Ascending aorta (tissue), 2 donors: ENCODE measurements at regions not wholly inside any gene's neighbourhood (a gene's known extent, or its start where the extent isn't known, plus 50 kb on each side); places are given as distances from the start of the nearest gene placed in this dataset.

Experiments used
- DNase-seq, 2 donors: peaks; one replicate each; pipeline ENCODE4 v3.0.0-alpha.2; 2019; ENCODE audit warnings: low spot score in 2 of 2
- H3K27ac ChIP-seq, 2 donors: fragments of 200-600 bp; sonication (generic); one replicate each; pipeline ENCODE4 v1.5.1; 2016 to 2017; ENCODE audit warnings: mild to moderate bottlenecking in 1 of 2
- H3K27me3 ChIP-seq: fragments of 200-600 bp; sonication (generic); one replicate; pipeline ENCODE4 v1.5.1; 2017
- H3K36me3 ChIP-seq, 2 donors: fragments of 200-600 bp; sonication (generic); one replicate each; pipeline ENCODE4 v1.5.1; 2016
- H3K4me1 ChIP-seq, 2 donors: fragments of 200-600 bp; sonication (generic); one replicate each; pipeline ENCODE4 v1.5.1; 2016 to 2017; ENCODE audit warnings: mild to moderate bottlenecking in 1 of 2
- H3K4me3 ChIP-seq, 2 donors: fragments of 200-600 bp; sonication (generic); one replicate each; pipeline ENCODE4 v1.5.1; 2016 to 2017; ENCODE audit warnings: mild to moderate bottlenecking in 1 of 2
- H3K9me3 ChIP-seq, 2 donors: fragments of 200-600 bp; sonication (generic); one replicate each; pipeline ENCODE4 v1.5.1; 2016
- CTCF ChIP-seq, 3 experiments: fragments of 200-600 bp in 2 of 3; fragments of 450-650 bp in 1 of 3; sonication (generic) in 2 of 3; IDR thresholded peaks; one replicate each; pipeline ENCODE4 v1.5.1; 2016 to 2019; ENCODE audit warnings: antibody characterized with exemption in 3 of 3, mild to moderate bottlenecking in 1 of 3, moderate library complexity in 1 of 3
- intact Hi-C: fragments of 100-400 bp; cut with DNase I; formaldehyde crosslinking; loops from one replicate; pipeline ENCODE4 v1.15.1; 2023

- intact Hi-C loops = no loop called here
- Histone ChIP-seq H3K4me3 (no peak overlapping the region), H3K36me3 (no peaks in the 10 kb centered on the region), H3K4me1 (no peaks in the 10 kb centered on the region), H3K9me3 (no peaks in the 10 kb centered on the region), H3K27ac (no peak overlapping the region), H3K27me3 (no peaks in the 10 kb centered on the region)
- no peak for DNase-seq
- no peak for TF ChIP-seq CTCF (IDR thresholded peaks at IDR 0.05)
These were observed 214.2 kb downstream of the CHRM3 start for GRCh38 chr1:239600588-239600987.

- H3K36me3 ChIP-seq = no peaks in the 10 kb centered on the region
- no peak overlapping the region for H3K27ac ChIP-seq
- H3K27me3 ChIP-seq = no peaks in the 10 kb centered on the region
- H3K4me3 ChIP-seq = no peak overlapping the region
- DNase-seq = no peak
- intact Hi-C loops = no loop called here
- no peaks in the 10 kb centered on the region for H3K4me1 ChIP-seq
- TF ChIP-seq CTCF (IDR thresholded peaks at IDR 0.05) = no peak
- H3K9me3 ChIP-seq = no peaks in the 10 kb centered on the region
These were observed 214.7 kb downstream of the CHRM3 start for GRCh38 chr1:239601108-239601507.

- no peak for DNase-seq
- no peak overlapping the region for H3K27ac ChIP-seq
- TF ChIP-seq CTCF (IDR thresholded peaks at IDR 0.05) = no peak
- no peaks in the 10 kb centered on the region for H3K27me3 ChIP-seq
- intact Hi-C loops = no loop called here
- no peaks in the 10 kb centered on the region for H3K4me1 ChIP-seq
- no peaks in the 10 kb centered on the region for H3K9me3 ChIP-seq
- H3K4me3 ChIP-seq = no peak overlapping the region
- no peaks in the 10 kb centered on the region for H3K36me3 ChIP-seq
These were observed 217.2 kb downstream of the CHRM3 start for GRCh38 chr1:239603530-239603929.

- no peak overlapping the region for H3K4me3 ChIP-seq
- DNase-seq = no peak
- no peaks in the 10 kb centered on the region for H3K9me3 ChIP-seq
- intact Hi-C loops = no loop called here
- no peak overlapping the region for H3K27ac ChIP-seq
- TF ChIP-seq CTCF (IDR thresholded peaks at IDR 0.05) = no peak
- H3K27me3 ChIP-seq = no peaks in the 10 kb centered on the region
- no peaks in the 10 kb centered on the region for H3K36me3 ChIP-seq
- no peaks in the 10 kb centered on the region for H3K4me1 ChIP-seq
These were observed 220.6 kb downstream of the CHRM3 start for GRCh38 chr1:239606850-239607400.

GRCh38 chr1:239608469-239608868 is 222.1 kb downstream of the CHRM3 start:
- Histone ChIP-seq H3K4me3 (no peak overlapping the region), H3K9me3 (no peaks in the 10 kb centered on the region), H3K4me1 (no peaks in the 10 kb centered on the region), H3K27me3 (no peaks in the 10 kb centered on the region), H3K27ac (no peak overlapping the region), H3K36me3 (no peaks in the 10 kb centered on the region)
- DNase-seq = no peak
- TF ChIP-seq CTCF (IDR thresholded peaks at IDR 0.05) = no peak
- intact Hi-C loops = no loop called here

GRCh38 chr1:239612379-239612778 is 226.0 kb downstream of the CHRM3 start:
- no peaks in the 10 kb centered on the region for H3K9me3 ChIP-seq
- intact Hi-C loops = no loop called here
- no peak overlapping the region for H3K4me3 ChIP-seq

More at GRCh38 chr1:239612379-239612778, 226.0 kb downstream of the CHRM3 start:
- no peak for TF ChIP-seq CTCF (IDR thresholded peaks at IDR 0.05)
- no peak overlapping the region for H3K27ac ChIP-seq
- no peak for DNase-seq
- H3K36me3 ChIP-seq = no peaks in the 10 kb centered on the region
- H3K27me3 ChIP-seq = no peaks in the 10 kb centered on the region
- H3K4me1 ChIP-seq = no peaks in the 10 kb centered on the region
